ENCODE measurements at regions not wholly inside any gene's neighbourhood (a gene's known extent, or its start where the extent isn't known, plus 50 kb on each side); places are given as distances from the start of the nearest gene placed in this dataset.

DNA sequence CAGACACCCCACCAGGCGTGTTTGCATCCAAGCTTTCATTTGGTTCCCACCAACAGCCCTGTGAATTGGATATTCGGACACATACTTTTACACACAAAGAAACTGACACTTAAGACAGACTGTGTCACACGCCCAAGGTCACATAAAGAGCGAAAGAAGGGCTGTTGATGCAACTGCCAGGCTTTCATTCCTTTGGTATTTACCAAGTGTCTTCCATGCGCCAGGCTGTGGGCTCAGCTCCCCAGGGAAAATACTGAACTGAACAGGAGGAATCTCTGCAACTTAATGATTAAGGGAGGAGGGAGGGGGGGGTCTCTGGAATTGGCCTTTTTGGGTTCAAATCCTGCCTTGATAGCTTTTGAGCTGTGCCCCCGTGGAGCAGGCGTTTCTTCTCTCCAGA is 122.8 kb downstream of the ACTL8 start:
- TF ChIP-seq, protein P1, sequence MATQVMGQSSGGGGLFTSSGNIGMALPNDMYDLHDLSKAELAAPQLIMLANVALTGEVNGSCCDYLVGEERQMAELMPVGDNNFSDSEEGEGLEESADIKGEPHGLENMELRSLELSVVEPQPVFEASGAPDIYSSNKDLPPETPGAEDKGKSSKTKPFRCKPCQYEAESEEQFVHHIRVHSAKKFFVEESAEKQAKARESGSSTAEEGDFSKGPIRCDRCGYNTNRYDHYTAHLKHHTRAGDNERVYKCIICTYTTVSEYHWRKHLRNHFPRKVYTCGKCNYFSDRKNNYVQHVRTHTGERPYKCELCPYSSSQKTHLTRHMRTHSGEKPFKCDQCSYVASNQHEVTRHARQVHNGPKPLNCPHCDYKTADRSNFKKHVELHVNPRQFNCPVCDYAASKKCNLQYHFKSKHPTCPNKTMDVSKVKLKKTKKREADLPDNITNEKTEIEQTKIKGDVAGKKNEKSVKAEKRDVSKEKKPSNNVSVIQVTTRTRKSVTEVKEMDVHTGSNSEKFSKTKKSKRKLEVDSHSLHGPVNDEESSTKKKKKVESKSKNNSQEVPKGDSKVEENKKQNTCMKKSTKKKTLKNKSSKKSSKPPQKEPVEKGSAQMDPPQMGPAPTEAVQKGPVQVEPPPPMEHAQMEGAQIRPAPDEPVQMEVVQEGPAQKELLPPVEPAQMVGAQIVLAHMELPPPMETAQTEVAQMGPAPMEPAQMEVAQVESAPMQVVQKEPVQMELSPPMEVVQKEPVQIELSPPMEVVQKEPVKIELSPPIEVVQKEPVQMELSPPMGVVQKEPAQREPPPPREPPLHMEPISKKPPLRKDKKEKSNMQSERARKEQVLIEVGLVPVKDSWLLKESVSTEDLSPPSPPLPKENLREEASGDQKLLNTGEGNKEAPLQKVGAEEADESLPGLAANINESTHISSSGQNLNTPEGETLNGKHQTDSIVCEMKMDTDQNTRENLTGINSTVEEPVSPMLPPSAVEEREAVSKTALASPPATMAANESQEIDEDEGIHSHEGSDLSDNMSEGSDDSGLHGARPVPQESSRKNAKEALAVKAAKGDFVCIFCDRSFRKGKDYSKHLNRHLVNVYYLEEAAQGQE (IDR thresholded peaks at IDR 0.05; ENCODE audit: insufficient replicate concordance, low read depth) = no peak
- TF ChIP-seq, protein P2, sequence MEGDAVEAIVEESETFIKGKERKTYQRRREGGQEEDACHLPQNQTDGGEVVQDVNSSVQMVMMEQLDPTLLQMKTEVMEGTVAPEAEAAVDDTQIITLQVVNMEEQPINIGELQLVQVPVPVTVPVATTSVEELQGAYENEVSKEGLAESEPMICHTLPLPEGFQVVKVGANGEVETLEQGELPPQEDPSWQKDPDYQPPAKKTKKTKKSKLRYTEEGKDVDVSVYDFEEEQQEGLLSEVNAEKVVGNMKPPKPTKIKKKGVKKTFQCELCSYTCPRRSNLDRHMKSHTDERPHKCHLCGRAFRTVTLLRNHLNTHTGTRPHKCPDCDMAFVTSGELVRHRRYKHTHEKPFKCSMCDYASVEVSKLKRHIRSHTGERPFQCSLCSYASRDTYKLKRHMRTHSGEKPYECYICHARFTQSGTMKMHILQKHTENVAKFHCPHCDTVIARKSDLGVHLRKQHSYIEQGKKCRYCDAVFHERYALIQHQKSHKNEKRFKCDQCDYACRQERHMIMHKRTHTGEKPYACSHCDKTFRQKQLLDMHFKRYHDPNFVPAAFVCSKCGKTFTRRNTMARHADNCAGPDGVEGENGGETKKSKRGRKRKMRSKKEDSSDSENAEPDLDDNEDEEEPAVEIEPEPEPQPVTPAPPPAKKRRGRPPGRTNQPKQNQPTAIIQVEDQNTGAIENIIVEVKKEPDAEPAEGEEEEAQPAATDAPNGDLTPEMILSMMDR (IDR thresholded peaks at IDR 0.05; ENCODE audit: insufficient read depth, low read length) = no peak
- no peak for TF ChIP-seq POLR2AphosphoS5 (IDR thresholded peaks at IDR 0.05; ENCODE audit: low read depth)
- no peak for TF ChIP-seq GABPA (IDR thresholded peaks at IDR 0.05; ENCODE audit: low read depth)
